K562 (cell line): ENCODE measurements at regions not wholly inside any gene's neighbourhood (a gene's known extent, or its start where the extent isn't known, plus 50 kb on each side); places are given as distances from the start of the nearest gene placed in this dataset.

Source experiments
- JUN ChIP-seq, 2 experiments: sonication (generic) in 1 of 2; formaldehyde crosslinking in 1 of 2; IDR thresholded peaks; 2 replicates each; pipeline versions ENCODE4 v1.6.1 to v1.8.0; 2012 to 2022; ENCODE audit warnings: borderline replicate concordance in 2 of 2, mild to moderate bottlenecking in 2 of 2, improper control_type of control experiment in 1 of 2, low read depth in 1 of 2, low read length in 1 of 2, missing genetic modification reagents in 1 of 2
- TBP ChIP-seq: optimal IDR thresholded peaks from 2 replicates; pipeline ENCODE3; 2011; ENCODE audit warnings: low read depth, low read length, improper control_type of control experiment
- TF ChIP-seq, protein P1 (sequence below): sonication (generic); formaldehyde crosslinking; IDR thresholded peaks from 2 replicates; pipeline ENCODE4 v1.8.1; 2023; ENCODE audit warnings: mild to moderate bottlenecking, missing genetic modification reagents

DNA sequence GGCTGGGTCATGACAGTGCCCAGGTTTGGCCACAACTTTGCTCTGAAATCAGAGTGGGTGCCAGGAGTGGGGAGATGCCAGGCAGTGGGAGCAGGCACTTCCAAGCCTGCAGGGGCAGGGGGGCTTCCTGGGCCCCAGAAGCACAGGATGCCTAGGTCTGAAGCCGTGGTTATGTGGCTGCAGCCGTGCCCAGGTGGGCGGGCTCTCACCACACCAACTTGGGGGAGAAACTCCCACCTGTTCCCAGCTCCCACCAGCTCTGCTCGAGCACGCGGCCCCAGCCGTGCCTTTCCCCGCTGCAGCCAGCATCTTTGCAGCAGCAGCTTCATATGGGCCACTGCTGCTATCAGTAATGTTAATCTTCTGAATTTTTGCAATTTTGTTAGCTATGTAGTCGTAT lies 331.4 kb downstream of the USP25 start:
- TF ChIP-seq, protein P1, sequence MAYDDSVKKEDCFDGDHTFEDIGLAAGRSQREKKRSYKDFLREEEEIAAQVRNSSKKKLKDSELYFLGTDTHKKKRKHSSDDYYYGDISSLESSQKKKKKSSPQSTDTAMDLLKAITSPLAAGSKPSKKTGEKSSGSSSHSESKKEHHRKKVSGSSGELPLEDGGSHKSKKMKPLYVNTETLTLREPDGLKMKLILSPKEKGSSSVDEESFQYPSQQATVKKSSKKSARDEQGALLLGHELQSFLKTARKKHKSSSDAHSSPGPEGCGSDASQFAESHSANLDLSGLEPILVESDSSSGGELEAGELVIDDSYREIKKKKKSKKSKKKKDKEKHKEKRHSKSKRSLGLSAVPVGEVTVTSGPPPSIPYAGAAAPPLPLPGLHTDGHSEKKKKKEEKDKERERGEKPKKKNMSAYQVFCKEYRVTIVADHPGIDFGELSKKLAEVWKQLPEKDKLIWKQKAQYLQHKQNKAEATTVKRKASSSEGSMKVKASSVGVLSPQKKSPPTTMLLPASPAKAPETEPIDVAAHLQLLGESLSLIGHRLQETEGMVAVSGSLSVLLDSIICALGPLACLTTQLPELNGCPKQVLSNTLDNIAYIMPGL (CRISPR knock-in tag), result no peak
- TF ChIP-seq JUN (IDR thresholded peaks at IDR 0.05; ENCODE audit: borderline replicate concordance, low read depth, low read length) (no peak), JUN (CRISPR knock-in tag; IDR thresholded peaks at IDR 0.05; ENCODE audit: borderline replicate concordance) (no peak), TBP (no peak)
